Transverse colon (tissue), 3 donors: ENCODE measurements at regions not wholly inside any gene's neighbourhood (a gene's known extent, or its start where the extent isn't known, plus 50 kb on each side); places are given as distances from the start of the nearest gene placed in this dataset.

ENCODE experiments used
- CTCF ChIP-seq, 5 experiments: fragments of 200-600 bp in 3 of 5; fragments of 450-650 bp in 2 of 5; sonication (generic) in 3 of 5; IDR thresholded peaks; 1 replicate in 2 of 5; 2 replicates in 3 of 5; pipeline ENCODE4 v1.5.1; 2016 to 2017; ENCODE audit warnings: antibody characterized with exemption in 5 of 5, inconsistent platforms in 3 of 5, mild to moderate bottlenecking in 2 of 5, moderate library complexity in 1 of 5
- POLR2A ChIP-seq: fragments of 450-650 bp; IDR thresholded peaks from one replicate; pipeline ENCODE4 v1.6.1; 2016; ENCODE audit warnings: antibody characterized with exemption, mild to moderate bottlenecking, moderate library complexity

GRCh38 chr3:70546679-70547078 is 234.2 kb upstream of the MDFIC2 start:
- no peak for TF ChIP-seq CTCF (IDR thresholded peaks at IDR 0.05)
- no peak for TF ChIP-seq POLR2A
